HG03196 (cell line): ENCODE measurements at regions not wholly inside any gene's neighbourhood (a gene's known extent, or its start where the extent isn't known, plus 50 kb on each side); places are given as distances from the start of the nearest gene placed in this dataset.
"Not testable (repeated sequence)": the region's sequence is repeated elsewhere in the genome, so short reads cannot be mapped to it uniquely, and the experiment has no call there.

Experiments used
- ATAC-seq: cut with Tn5 transposase; IDR thresholded peaks from one replicate; pipeline ENCODE4 v1.9.1; 2021; ENCODE audit not compliant: unreplicated experiment

DNA sequence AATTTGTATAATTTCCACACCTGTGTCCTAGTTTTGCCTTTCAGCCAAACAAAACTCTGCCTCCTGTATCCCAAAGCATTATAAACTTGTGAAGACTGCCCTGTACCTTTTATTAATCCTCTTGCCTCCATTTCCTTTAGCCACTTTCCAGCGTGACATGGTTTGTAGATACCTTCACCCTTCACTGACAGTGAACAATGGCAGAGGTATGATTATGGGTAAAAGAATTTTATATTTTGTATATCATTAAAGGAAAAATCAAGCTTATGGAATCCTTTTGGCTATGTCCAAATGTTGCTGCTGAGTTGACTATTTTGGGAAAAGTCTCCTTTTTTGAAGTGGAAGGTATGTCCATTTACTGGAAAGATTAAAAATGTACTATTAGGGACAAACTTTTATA lies 251.7 kb downstream of the HNMT start:
- no peak for ATAC-seq

- ATAC-seq, result no peak
These were observed 253.7 kb downstream of the HNMT start for GRCh38 chr2:138217975-138218374.

- no peak for ATAC-seq
These were observed 254.1 kb downstream of the HNMT start for GRCh38 chr2:138218397-138218796.

GRCh38 chr2:138219961-138220360 lies 255.7 kb downstream of the HNMT start:
- no peak for ATAC-seq

- ATAC-seq, result no peak
These were observed 257.1 kb downstream of the HNMT start for GRCh38 chr2:138221358-138221757.

GRCh38 chr2:138223319-138223718 lies 259.0 kb downstream of the HNMT start:
- ATAC-seq, result no peak

- no peak for ATAC-seq
These were observed 262.9 kb downstream of the HNMT start for GRCh38 chr2:138227195-138227594.

- no peak for ATAC-seq
These were observed 263.8 kb downstream of the HNMT start for GRCh38 chr2:138228101-138228500.

DNA sequence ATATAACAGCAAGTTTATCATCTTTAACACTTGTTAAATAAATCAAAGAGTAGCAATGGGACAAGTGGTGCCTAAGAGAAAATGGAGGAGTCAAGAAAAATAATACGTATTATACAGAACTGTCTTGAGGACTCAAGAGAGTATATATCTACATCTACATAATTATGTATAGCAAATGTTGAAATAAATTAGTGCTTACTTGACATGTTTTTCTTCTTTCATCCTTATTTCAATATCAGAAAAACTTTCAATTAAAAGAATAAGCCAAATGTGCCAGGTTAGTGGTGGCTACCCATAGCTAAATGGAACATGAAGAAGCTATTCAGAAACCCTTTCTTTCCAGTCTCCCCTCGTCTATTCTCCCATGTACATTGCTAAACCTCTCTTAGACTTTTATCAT lies 267.3 kb upstream of the SPOPL start:
- no peak for ATAC-seq

DNA sequence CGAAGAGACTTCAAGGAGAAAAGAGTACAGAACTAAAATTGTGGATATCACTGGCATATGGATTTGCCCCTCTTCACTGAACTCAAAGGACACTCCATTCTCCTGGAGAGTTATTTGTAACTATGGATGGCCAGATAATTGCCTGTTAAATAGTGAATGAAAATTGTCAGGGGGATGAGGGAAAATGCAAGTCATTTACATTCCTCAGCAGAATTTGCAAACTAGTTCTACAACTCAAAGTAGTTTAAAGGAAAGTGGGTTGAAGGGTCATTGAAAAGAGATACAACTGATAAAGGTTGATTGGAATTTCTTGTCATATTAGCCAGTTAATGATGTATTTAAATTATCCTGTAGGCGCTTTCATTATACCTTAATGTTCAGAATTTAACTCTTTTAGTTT lies 266.5 kb upstream of the SPOPL start:
- ATAC-seq, result no peak

DNA sequence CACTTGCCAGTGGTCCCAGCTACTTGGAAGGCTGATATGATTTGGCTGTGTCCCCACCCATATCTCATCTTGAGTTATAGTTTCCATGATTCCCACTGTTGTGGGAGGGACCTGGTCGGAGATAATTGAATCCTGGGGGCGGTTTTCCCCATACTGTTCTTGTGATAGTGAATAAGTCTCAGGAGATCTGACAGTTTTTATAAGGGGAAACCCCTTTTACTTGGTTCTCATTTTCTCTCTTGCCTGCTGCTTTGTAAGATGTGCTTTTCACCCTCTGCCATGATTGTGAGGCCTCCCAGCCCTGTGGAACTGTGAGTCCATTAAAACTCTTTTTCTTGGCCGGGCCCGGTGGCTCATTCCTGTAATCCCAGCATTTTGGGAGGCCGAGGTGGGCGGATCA lies 265.4 kb upstream of the SPOPL start:
- ATAC-seq, result no peak

DNA sequence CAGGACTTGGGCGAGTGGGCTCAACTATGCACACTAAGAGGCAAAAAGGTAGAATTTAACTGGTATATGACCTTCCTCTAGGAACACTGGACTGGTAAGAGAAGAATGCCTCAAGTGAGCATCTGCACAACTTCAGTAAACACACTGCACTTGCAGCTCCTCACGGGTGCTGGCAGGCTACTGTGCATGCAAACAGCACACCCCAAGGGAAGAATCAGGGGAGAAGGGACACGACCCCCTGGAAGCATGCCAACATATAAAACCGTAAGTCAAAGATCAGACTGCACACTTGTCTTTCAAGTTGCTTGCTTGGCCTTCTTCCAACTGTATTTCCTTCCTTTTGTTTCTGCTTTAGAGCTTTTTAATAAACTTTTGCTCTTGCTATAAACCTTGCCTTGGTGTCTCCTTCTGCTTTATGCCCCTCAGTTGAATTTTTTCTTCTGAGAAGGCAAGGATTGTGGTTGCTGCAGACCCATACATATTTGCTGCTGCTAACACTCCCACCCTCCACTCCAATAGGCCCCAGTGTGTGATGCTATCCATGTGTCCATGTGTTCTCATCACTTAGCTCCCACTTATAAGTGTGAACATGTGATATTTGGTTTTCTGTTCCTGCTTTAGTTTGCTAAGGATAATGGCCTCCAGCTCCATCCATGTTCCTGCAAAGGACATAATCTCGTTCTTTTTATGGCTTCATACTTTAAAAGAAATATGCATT lies 263.7 kb upstream of the SPOPL start:
- no peak for ATAC-seq

DNA sequence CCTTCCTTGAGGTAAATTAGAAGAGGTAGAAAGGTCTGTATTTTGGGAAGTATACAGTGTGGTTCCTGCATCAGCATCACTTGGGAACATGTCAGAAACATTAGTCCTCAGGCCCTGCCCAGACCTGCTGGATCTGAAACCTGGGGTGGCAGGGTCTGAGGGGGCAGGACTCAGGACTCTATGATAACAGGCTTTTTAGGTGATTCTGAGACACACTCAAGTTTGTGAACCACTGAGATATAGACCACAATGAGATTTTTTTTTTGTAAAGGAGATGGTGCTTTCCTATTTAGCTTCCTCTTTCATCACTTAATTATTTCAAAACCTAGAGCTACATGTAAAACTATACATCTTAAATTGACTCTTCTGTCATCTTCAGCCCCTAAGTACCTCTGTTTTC lies 262.7 kb upstream of the SPOPL start:
- no peak for ATAC-seq

DNA sequence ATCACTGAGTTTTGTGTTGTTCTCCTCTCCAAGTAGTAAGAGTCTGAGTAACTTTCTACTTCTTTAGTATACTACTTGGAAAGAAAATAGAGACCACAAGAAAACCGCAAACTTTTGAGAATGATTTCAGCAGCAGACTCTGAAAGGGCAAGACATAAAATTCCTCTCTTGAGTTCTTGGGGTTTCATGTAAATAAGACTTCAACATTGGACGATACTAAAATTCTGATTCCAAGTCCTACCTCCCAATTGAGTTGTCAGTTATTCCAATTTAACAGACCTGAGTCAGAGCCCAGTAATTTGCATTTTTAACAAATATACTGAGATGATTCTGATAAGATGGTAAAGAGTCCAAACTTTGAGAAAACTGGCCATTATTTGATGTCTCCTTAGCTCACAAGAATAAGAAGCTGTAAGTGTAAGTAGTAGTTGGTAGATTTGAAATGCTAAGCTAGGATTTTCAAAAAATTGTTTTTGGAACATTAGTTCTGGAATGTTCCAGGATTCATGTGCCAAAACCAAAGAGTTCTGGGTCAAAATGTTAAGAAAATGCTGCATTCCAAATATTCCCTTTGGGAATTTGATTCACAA lies 261.6 kb upstream of the SPOPL start:
- ATAC-seq, result no peak

GRCh38 chr2:138243372-138243771 lies 258.2 kb upstream of the SPOPL start:
- ATAC-seq, result no peak

DNA sequence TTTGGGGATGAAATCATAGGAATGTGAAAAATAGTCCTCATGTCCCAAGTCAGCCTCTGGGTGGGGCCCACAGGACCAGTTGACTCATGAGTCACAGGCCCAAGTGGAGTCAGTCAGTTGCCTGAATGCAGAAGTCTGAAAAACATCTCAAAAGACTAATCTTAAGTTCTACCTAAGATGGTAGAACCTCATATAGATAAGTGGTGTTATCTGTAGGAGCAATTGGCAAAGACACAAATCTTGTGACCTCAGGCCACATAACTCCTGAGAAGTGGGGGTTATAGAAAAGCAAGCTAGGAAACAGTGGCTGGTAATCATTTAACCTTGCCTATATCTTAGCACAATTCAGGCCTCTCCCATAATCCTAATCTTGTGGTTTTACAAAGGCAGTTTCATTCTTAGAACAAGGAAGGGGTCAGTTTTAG lies 257.1 kb upstream of the SPOPL start:
- no peak for ATAC-seq

GRCh38 chr2:138245310-138245709 lies 256.3 kb upstream of the SPOPL start:
- no peak for ATAC-seq

- no peak for ATAC-seq
These were observed 254.3 kb upstream of the SPOPL start for GRCh38 chr2:138247302-138247701.

GRCh38 chr2:138249207-138249606 lies 252.4 kb upstream of the SPOPL start:
- ATAC-seq, result no peak

DNA sequence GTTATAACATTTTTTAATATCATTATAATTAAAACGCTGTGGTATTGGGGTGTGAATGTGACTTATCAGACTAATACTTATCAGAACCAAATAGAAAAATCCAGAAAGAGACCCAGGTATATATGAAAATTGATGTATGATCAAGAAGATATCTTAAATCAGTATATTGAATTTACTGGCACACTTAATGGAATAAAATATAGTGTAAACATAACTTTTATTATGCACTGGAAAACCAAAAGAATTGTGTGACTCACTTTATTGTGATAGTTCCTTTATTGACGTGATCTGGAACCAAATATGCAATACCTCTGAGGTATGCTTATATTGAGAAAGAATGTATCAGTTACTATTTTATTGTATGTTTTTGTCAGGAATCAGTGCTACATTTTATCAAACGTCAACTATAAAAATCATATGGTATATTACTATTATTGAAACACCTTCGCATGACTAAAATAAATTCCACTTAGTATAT lies 250.7 kb upstream of the SPOPL start:
- not testable (repeated sequence) for ATAC-seq

GRCh38 chr2:138252587-138252986 lies 249.0 kb upstream of the SPOPL start:
- no peak for ATAC-seq

DNA sequence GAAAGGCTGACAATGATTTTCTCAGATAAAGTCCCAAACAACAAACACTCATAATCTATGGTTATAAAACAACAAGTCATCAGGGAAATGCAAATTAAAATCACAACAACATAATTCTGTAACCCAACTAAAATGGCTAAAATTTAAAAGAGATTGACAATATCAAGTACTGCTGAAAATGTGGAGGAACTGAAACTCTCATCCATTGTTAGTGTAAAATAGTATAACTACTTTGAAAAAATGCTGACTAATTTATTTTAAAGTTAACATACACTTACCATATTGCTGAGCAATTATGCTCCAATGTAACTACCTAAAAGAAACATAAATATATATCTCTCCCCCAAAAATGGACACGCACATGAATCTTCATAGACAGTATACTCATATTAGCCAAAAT lies 245.9 kb upstream of the SPOPL start:
- no peak for ATAC-seq
